Activated T-helper 1 cell treated with Interleukin-2 at 50 U/mL for 16 hours (primary cell): ENCODE measurements at regions not wholly inside any gene's neighbourhood (a gene's known extent, or its start where the extent isn't known, plus 50 kb on each side); places are given as distances from the start of the nearest gene placed in this dataset.
"Not testable (repeated sequence)": the region's sequence is repeated elsewhere in the genome, so short reads cannot be mapped to it uniquely, and the experiment has no call there.

Experiments used
- DNase-seq: peaks from one replicate; pipeline ENCODE4 v3.0.0-alpha.2; 2020; ENCODE audit warnings: low read depth

DNA sequence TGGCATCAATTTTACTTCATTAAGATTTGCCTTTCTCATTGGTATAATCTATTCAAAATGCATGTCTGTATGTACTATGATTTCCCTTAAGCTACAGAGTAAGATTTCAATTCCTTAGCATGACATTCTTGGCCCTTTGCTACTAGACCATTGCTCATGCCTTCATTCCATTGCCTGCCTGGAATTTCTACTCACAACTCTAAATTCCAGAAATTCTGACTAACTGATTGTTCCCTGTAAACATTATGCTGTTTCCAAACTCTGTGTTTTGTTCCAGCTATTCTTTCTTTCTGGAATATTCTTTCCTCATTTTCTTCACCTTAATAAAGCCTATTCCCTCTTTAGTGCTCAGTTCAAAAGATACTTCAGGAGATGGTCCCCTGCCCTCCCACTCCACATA, 568.8 kb upstream of the SEMA6A start:
- DNase-seq, result no peak

DNA sequence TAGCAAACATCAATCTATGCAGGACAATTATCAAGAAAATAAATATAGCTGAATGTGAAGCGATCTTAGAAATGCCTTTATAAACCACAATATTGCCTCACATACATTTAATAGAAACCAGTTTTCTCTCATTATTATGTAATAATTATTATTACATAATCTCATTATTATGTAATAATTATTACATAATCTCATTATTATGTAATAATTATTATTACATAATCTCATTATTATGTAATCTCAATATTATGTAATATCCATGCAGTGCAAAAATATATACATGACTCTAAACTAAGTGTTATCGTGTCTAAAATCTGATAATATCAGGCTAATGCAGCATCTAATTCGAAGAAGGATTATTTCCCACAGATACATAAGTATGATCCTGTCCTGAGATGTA, 563.9 kb upstream of the SEMA6A start:
- DNase-seq, result no peak

DNA sequence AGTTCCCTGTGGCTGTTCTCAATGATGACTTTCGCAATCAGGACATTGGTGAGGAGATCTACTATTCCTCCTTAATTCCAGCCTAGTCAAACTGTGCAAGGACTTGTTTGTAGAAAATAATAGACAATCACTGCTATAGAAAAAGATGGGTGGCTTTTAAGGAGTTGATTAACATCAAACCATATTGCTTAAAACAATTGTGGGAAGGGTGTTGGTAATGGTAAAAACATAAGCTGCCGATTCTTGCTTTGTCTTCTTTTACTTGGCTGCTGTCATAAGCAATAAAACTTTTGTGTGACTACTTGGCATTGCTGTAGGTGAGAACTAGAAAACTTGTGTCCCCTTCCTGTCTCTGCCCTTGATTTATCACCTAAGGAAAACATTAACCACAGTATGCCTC, 561.2 kb upstream of the SEMA6A start:
- DNase-seq, result no peak

DNA sequence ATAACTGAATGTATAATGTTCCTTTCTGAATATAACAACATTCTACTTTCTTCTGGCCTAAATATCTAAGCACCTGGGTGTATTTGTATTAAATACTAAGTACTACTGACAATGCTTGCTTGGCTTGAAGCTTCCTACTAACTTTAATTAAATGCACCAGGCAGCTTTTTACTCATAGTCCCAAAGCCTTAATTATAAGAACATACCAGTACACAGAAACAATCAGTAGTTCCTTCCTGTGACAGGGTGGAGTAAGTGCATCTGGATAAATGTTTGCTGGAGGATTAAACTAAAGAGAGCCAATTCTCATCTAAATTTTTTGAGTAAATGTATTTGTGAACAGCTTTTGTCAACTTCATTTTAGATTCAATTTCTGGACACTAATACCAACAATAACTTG, 558.6 kb upstream of the SEMA6A start:
- DNase-seq, result no peak

DNA sequence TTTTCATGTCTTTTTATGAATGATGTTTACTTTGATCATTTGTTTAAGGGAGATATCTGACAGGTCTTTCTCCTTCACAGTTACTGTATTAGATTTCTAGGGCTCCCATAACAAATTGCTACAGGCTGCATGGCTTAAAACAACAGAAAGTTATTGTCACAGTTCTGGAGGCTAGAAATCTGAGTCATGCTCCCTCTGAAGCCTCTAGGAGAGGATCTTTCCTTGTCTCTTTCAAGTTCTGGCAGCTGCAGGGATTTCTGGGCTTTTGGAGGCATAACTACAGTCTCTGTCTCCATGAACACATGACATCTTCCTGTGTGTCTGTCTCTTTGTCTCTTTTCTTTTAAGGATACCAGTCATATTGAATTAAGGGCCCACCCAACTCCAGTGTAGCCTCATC, 557.3 kb upstream of the SEMA6A start:
- DNase-seq, result no peak

DNA sequence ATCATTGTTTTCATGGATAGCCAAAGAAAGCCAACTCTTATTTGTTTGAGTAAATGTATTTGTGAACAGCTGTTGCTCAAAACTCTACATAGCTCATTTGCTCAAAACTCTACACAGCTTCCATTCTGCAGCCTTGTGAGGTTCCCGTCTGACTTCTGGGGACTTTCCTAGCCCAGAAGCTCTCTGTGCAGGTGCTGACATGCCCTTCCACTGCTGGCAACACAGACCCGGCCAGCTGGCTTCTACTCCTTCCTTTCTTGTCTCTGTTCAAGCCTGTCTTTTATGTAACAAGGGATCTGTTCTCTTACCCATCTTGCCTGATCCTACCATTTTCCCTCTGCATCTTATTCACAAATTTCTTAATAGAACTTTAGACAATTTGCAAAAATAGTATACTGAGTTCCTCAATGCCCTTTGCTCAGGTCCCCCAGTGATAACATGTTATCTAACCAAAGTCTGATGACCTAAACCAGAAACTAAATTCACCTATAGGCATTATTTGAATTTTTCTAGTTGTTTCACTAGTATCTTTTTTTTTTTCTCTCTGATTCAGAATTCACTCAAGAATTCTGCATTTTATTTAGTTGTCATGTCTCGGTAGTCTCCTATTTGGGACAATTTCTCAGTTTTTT, 556.5 kb upstream of the SEMA6A start:
- no peak for DNase-seq

DNA sequence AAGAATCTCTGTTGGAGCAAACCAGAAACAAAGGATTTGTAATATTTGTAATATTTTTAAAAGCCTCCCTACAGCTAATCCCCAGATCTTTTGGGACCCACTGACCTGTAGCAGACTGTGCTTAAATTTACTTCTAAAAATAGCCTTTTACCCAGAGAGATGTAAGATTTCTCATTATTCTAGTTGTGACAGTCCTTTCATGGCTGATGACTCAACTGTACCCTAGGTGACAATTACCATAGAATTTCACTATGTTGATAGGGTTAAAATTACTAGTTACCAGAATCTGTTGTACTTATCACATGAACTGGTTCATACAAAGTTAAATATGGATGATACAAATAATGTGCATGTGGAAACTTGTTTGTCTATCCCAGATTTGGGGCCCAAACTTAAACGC, 543.9 kb upstream of the SEMA6A start:
- DNase-seq, result no peak

DNA sequence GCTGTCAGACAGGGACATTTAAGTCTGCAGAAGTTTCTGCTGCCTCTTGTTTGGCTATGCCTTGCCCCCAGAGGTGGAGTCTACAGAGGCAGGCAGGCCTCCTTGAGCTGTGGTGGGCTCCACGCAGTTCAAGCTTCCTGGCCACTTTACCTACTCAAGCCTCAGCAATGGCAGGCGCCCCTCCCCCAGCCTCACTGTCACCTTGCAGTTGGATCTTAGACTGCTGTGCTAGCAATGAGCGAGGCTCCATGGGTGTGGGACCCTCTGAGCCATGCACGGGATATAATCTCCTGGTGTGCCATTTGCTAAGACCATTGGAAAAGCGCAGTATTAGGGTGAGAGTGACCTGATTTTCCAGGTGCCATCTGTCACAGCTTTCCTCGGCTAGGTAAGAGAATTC, 542.7 kb upstream of the SEMA6A start:
- DNase-seq, result not testable (repeated sequence)

DNA sequence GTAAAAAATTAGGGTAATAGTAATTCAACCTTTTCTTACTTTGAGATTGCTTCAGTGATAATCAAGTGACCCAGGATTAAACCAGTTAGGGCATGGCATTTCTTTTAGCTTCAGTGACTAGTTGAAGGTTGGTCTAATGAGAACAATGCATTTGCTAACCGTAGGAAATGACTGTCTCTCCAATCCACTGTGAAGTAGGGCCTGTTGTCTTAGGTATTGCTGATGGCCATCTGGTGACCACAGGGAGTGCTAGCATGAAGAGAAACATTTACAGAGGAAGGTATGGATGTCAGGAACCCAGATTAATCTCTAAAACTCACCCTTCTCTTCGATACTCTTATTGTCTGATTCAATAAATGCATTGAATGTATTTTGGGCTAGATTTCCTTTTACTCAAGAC, 535.9 kb upstream of the SEMA6A start:
- DNase-seq, result no peak

DNA sequence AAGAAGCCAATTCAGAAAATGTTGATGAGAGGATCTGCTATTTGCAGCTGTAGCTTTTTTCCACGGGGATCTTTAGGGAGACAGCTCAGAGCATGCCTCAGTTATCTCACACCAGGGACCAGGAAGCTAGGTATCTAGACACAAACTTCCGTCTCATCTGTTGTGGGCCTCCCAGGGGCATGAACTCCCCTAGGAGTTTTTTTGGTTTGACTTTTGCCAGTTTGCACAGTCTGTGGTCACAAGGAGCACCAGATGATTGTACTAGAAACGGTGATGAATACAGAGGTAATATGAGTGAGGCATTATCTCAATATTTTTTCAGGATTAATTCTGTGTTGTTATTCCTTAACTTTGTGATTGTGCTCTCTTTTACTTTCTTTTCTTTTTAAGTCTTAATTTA, 533.2 kb upstream of the SEMA6A start:
- no peak for DNase-seq

DNA sequence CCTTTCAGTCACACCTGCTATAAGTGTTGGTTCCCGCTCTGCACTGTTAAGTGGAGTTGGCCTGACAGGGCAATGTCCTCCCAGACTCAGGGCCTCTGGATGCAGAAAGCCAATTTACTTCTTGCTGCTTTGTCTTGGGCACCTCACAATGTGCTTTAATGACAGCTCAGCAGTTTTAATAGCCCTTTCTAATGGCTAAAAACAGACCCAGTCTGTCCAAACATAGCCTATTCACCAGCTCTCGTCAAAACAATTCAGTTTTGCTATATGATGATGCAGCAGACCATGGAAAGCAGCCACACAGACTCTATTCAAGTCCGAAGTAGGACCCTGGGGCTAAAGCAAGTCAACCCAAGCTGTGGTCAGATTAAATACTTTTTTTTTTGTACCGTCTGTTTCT, 529.1 kb upstream of the SEMA6A start:
- DNase-seq, result no peak

DNA sequence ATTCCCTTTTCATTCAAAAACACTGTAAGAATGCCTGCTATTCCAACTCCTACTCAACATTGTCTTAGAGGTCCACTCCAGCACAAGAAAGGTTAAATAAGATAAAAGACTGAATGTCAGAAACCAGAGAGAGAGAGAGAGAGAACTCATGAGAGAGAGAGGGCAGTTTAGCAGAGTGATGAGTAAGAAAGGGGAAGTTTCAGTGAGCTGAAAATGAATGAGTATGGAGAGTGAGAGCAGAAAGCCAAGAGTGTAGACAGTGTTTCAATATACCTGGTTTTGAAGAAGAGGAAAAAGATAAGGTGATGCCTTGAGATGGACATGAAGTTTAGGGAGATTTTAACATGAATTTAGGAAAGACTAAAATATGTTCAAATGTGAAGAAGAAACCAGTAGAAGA, 528.0 kb upstream of the SEMA6A start:
- no peak for DNase-seq

DNA sequence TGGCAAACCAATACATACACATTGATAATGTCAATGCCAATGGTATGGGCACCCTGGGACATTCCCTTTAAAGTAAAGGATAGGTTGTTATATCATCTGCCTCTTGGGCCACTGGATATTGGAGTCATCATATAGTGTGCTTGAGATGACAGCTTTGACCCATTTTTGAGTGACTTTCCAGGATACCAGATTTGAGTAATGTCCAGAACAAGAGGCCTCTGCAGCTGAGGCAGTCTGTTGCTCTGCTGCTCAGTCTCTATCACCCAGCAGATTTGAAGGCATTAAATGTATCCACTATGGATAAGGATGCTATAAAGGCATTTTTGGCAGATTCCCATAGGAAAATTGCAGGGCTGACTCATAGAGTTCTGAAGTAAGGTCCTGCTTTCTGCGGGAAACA, 525.6 kb upstream of the SEMA6A start:
- no peak for DNase-seq

DNA sequence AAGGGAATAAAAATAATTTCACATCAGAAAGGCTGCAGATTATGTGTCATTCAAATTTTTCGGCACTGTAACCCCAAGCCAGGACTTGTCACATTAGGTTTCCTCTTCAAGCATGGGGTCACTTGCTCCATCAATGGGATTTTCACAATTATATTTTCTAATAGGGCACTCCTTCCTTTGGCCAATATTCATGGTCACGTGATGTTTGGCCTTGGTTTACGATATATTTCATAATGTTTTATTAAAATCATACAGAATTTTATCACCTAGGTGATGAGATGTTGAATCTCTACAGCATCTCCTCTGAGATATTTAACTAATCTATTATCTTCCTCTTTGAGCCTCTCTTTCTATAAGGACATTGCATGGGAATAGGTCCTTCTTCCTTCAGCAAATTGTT, 523.5 kb upstream of the SEMA6A start:
- no peak for DNase-seq

DNA sequence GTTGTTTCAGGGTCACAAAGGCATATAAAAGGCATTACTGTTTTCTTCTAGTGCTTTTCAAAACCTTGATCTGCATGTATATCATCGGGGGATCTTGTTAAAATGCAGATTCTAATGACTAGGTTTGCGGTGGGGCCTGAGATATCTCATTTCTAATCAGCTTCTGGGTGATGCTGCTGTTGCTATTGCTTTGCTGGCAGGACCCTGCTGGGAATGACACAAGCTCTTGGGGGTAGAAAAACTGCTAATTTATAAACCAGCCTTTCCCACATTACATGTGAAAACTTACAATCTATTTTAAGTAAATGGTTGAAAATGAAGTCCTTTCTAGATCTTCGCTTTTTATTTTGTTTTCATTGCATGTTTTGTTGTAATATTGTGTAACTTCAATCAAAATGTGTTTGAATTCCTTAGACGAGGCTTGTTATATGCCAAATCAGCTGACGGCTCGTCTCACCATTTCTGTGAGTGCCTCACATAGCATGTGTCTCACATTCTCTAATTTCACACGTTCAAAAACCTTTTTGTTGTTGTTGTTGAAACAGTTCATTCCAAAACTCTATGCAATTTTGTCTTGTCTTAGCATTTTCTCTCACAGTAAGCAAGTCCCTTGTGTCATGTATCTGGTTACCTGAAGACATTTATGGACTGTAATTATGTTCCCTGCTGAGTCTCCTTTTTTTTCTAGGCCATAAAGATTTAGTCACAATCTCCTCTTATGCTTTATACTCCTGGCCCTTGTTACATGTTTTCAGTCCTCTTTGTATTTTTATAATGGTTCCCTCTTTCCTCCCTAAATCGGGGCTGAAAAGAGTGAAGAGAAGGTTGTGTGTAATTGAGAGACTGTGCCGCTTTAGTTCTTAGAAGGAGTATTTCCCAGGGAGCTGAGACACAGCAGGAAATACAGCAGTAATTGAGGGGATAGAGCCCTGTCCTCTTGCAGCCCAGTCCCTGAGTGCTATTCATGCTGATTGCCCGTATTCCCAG, 521.0 kb upstream of the SEMA6A start:
- no peak for DNase-seq

DNA sequence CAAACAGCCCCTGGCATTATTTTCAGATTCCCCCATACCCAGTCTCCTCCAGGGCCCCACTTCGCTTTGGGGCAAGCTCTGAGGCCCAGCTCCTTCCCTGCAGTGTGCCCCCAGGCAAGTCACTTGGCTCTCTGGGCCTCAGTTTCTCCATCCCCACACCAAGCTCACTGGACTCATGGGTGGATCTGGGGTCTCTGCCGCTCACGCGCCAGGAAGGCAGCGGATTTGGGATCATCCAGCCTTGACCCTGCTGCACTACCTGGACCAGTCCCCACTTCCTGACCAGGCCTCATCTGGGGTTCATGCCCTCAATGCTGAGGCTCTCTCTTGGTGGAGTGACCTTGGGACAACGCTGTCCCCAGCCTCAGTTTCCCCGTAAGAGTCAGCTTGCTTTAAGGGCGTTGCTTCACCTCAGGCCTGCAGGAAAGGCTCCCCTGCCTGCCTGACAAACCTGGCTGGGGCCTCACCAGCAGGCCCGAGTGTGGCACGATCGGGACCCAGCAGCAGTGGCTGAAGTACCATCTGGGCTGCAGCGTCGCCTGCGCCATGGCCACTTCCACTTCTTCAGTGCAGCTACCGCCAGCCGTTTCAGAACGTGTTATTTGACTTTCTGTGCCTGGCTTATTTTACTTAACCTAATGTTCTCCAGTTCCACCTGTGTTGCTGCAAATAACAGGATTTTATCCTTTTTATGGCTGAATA, 519.6 kb upstream of the SEMA6A start:
- no peak for DNase-seq

DNA sequence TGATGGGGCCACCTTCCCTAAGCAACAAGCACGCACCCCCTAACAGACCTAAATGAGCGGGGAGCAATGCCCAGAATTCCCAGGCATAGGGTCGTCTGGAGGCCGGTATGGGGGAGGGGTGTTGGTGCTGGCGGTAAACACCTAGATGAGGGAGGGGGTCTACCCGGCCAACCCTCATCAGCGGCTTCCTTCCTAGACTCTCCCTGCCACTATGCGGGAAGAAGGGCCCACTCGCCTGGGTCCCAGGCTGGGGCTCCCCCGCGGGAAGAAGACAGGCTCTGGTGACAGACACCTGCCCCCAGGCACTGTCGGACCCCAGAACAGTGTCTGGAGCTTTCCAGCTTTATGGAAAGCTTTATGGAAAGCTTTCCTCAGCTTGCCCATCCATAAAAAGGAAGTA, 519.0 kb upstream of the SEMA6A start:
- DNase-seq, result no peak

DNA sequence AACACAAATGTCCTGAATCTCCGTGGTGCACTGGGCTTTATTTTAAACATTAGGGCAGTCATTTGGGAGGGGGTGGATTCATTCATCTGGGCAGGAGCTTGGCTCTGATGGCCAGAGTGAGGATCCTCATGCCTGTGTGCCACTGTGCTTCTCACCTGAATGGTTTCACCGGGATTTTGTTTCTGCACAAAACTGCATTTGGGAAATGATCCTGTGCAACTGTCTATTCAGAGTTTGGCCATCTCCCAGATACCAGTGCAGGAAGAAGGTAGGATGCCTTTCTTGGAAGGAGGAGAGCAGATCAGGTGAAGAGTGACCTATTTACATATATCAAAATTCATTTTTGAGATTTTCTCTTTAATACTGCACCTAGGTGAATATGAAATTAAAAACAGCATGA, 514.4 kb upstream of the SEMA6A start:
- DNase-seq, result no peak

DNA sequence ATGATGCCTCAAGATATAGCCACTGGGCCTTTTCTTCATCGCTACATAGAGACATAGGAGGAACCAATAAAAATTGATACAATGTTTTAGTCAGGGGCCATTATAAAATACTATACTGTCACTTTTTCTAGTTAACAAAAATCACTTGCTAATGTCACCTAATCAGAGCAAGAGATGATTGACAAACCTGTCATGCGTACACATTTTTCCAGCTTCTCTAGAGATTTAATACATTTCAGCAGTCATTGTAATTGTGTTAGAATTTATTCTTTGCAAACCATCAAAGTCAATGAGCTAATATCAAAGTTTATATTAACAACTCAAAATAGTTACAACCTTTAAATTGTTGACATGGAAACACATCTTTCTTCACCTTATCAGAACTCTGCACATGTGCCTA, 513.6 kb upstream of the SEMA6A start:
- no peak for DNase-seq

DNA sequence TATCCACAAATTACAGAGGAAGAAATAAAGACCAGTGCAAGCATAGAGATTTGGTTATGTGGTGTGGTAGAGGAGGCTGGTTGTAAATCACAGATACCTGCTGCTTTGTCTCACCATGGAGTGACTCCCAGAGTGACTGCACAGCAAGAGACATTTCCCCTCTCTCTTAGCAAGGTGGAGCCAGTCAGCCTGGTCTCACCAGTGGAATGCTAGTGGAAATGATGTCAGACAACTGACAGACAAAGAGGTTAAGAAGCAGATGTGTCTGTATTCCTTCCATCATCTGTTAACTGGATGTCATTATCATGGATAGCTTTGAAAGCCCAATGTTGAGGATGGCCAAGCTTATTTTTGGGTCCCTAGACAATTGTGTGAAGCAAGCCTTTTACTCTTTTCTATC, 509.4 kb upstream of the SEMA6A start:
- DNase-seq, result no peak

DNA sequence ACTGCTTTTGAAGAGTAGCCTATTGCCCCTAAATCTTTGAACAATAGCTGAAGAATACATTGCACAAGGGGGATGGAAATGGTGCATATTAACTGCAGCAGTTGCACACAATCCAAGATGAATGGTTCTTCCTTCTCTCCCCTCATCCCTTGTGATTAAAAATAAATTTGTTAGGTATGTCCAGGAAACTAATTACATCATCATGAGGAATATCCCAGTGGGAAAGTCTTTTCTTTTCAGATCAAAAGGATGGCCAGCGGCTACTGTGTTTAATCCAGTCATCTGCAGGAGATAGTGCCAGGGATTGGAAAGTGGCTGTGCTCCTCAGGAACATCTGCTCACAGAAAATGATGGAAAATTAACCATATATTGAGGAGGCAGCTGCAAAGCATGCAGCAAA, 508.4 kb upstream of the SEMA6A start:
- no peak for DNase-seq

DNA sequence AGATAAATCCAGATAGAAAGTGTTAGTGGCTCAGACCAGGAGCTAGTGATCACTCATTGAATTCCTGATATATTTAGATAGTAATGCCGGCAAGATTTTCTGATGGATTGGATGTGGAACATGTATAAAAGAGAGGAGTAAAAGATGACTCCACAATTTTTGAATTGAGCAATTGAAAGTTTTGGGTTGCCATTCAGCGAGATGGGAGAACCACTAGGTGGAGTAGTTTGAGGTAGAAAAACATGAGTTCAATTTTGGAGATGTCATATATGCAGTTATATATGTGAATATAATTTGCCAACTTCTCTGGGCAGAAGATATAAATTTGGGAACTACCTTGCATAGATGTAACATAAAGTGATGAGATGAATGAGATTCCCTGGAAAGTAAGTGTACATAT, 502.5 kb upstream of the SEMA6A start:
- DNase-seq, result no peak

DNA sequence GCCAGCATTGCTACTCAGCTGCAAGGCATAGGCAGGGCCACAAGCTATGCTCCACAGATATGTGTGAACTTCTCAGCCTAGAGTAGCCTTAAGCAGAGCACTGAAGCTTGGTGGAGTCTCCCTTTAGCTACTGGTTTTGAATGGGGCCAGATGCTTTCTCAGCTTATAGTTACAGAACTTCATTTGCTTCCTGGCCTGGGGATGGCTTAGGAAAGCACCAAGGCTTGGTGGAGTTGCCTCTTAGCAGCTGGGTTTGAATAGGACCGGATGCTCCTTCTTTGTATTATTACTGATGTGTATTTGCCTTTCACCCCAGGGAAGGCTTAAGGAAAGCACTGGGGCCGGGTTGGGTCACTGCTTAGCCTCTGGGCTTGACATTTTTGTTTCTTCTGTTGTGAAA, 497.8 kb upstream of the SEMA6A start:
- no peak for DNase-seq
